ENCODE measurements at regions not wholly inside any gene's neighbourhood (a gene's known extent, or its start where the extent isn't known, plus 50 kb on each side); places are given as distances from the start of the nearest gene placed in this dataset.

- H3K4me3 ChIP-seq (ENCODE audit: low read depth, low read length), result no peak overlapping the region
- DNase-seq (ENCODE audit: low read depth), result no peak
- no peak for TF ChIP-seq CTCF (IDR thresholded peaks at IDR 0.05; ENCODE audit: insufficient read depth, low read depth, low read length, missing control alignments)
Observed at GRCh38 chr2:18722101-18722500, 132.7 kb upstream of the NT5C1B start.

- no peak for DNase-seq (ENCODE audit: low read depth)
- H3K4me3 ChIP-seq (ENCODE audit: low read depth, low read length), result no peak overlapping the region
- TF ChIP-seq CTCF (IDR thresholded peaks at IDR 0.05; ENCODE audit: insufficient read depth, low read depth, low read length, missing control alignments), result no peak
Observed at GRCh38 chr2:18721038-18721922, 131.9 kb upstream of the NT5C1B start.

GRCh38 chr2:18719978-18720775 is 130.8 kb upstream of the NT5C1B start:
- TF ChIP-seq CTCF (IDR thresholded peaks at IDR 0.05; ENCODE audit: insufficient read depth, low read depth, low read length, missing control alignments), result no peak
- H3K4me3 ChIP-seq (ENCODE audit: low read depth, low read length), result no peak overlapping the region
- DNase-seq (ENCODE audit: low read depth), result no peak

- H3K4me3 ChIP-seq (ENCODE audit: low read depth, low read length), result no peak overlapping the region
- DNase-seq (ENCODE audit: low read depth), result no peak
- no peak for TF ChIP-seq CTCF (IDR thresholded peaks at IDR 0.05; ENCODE audit: insufficient read depth, low read depth, low read length, missing control alignments)
Observed at GRCh38 chr2:18708203-18708715, 118.9 kb upstream of the NT5C1B start.

- no peak for DNase-seq (ENCODE audit: low read depth)
- no peak overlapping the region for H3K4me3 ChIP-seq (ENCODE audit: low read depth, low read length)
- TF ChIP-seq CTCF (IDR thresholded peaks at IDR 0.05; ENCODE audit: insufficient read depth, low read depth, low read length, missing control alignments), result no peak
Observed at GRCh38 chr2:18706001-18706400, 116.6 kb upstream of the NT5C1B start.

- TF ChIP-seq CTCF (IDR thresholded peaks at IDR 0.05; ENCODE audit: insufficient read depth, low read depth, low read length, missing control alignments), result no peak
- H3K4me3 ChIP-seq (ENCODE audit: low read depth, low read length), result no peak overlapping the region
- no peak for DNase-seq (ENCODE audit: low read depth)
Observed at GRCh38 chr2:18704276-18704675, 114.9 kb upstream of the NT5C1B start.
